ENCODE measurements at regions not wholly inside any gene's neighbourhood (a gene's known extent, or its start where the extent isn't known, plus 50 kb on each side); places are given as distances from the start of the nearest gene placed in this dataset. TPM values are rescaled to one million over a fixed set of nuclear protein-coding genes. Genes with fewer than 3 reads are reported as not detected.
"Not testable (repeated sequence)": the region's sequence is repeated elsewhere in the genome, so short reads cannot be mapped to it uniquely, and the experiment has no call there.

- not testable (repeated sequence) for H3K27ac ChIP-seq; H3K36me3 ChIP-seq (replicated peaks; ENCODE audit: insufficient read depth, low read depth)
- 61% methylated on average over 2 of the region's 2 CpGs for WGBS (ENCODE audit: low lambda C conversion rate, missing lambda C conversion rate)
These were observed 70.1 kb downstream of the TBC1D28 start for GRCh38 chr17:18574137-18574536.

More at GRCh38 chr17:18574137-18574536, 70.1 kb downstream of the TBC1D28 start:
- H2AFZ ChIP-seq; H3K27me3 ChIP-seq; H3K79me2 ChIP-seq; DNase-seq (ENCODE audit: low spot score); H3K4me2 ChIP-seq; H3K4me1 ChIP-seq (ENCODE audit: insufficient read depth); H3K9me2 ChIP-seq (replicated peaks; ENCODE audit: insufficient read depth); H3K9me3 ChIP-seq (ENCODE audit: low read depth); H4K20me1 ChIP-seq (ENCODE audit: insufficient read depth, poor library complexity, severe bottlenecking); H3K4me3 ChIP-seq: not testable (repeated sequence)

Small RNA genes lying in the stretch of these regions (small RNA-seq; reads per million reads assigned to genes)
- not detected for gene AC107983.1
